ENCODE measurements at regions not wholly inside any gene's neighbourhood (a gene's known extent, or its start where the extent isn't known, plus 50 kb on each side); places are given as distances from the start of the nearest gene placed in this dataset.
A peak's percentile ranks its signal among the peaks of the same experiment; 100 is the strongest.

GRCh38 chr16:85199880-85200279 is 87.6 kb upstream of the CIBAR2 start:
- H3K14ac ChIP-seq (ENCODE audit: insufficient read depth, low read length): no peak overlapping the region
- Mint-ChIP-seq H3K9me3 (peaks cover 7 to 9% of the 10 kb centered on the region in 2 experiments; a peak in 3 of 5 replicates), H3K27ac (peak overlapping the region in 1 of 3 experiments; percentile 53; a peak in 2 of 7 replicates)

More at GRCh38 chr16:85199880-85200279, 87.6 kb upstream of the CIBAR2 start:
- no peak overlapping the region for H4K8ac ChIP-seq (replicated peaks; ENCODE audit: insufficient read length, low read depth, low read length)
- H3K27me3 ChIP-seq (ENCODE audit: insufficient read depth, low read length): no peaks in the 10 kb centered on the region
- H3K23me2 ChIP-seq (ENCODE audit: insufficient read length, low read depth, low read length, poor library complexity, severe bottlenecking): no peaks in the 10 kb centered on the region
- Mint-ChIP-seq H3K36me3 (ENCODE audit: insufficient read depth in 1 of 3, low read depth in 3 of 3) (peaks cover 0 to 12% (median 8%) of the 10 kb centered on the region in 3 experiments; a peak in 3 of 7 replicates), H3K4me1 (peaks cover 12 to 27% of the 10 kb centered on the region in 2 experiments), H3K27me3 (ENCODE audit: low read depth) (no peaks in the 10 kb centered on the region), H3K4me3 (no peak overlapping the region)
- H3K79me2 ChIP-seq (ENCODE audit: insufficient read depth, low read length): no peaks in the 10 kb centered on the region
- H4K91ac ChIP-seq (ENCODE audit: insufficient read length, low read depth, low read length): no peak overlapping the region
- H4K5ac ChIP-seq (ENCODE audit: insufficient read length, low read depth, low read length): no peak overlapping the region
- H2BK12ac ChIP-seq (ENCODE audit: insufficient read length, low read depth, low read length): no peak overlapping the region
- H3K27ac ChIP-seq (ENCODE audit: insufficient read length, low read depth, low read length): no peak overlapping the region
- H2AFZ ChIP-seq (ENCODE audit: low read length): no peak overlapping the region
- DNase-seq: no peak
- H3K4me1 ChIP-seq (ENCODE audit: insufficient read depth, low read length): no peaks in the 10 kb centered on the region
- H2BK120ac ChIP-seq (ENCODE audit: low read depth, low read length, poor library complexity, severe bottlenecking): no peak overlapping the region
- H3K18ac ChIP-seq (ENCODE audit: insufficient read length, low read depth, low read length): no peak overlapping the region
- H3K4me2 ChIP-seq (ENCODE audit: insufficient read depth, insufficient read length, low read length): no peak overlapping the region
- no peak overlapping the region for H3K56ac ChIP-seq (ENCODE audit: insufficient read length, low read depth, low read length)
- H3K9me3 ChIP-seq (ENCODE audit: control insufficient read depth, low read depth, low read length): no peaks in the 10 kb centered on the region
- WGBS (ENCODE audit: extremely low coverage, insufficient read length, low lambda C conversion rate): no CpG with 5 or more reads among the region's 9 CpGs
- H2BK5ac ChIP-seq (ENCODE audit: insufficient read length, low read length): no peak overlapping the region
- H3K23ac ChIP-seq (ENCODE audit: insufficient read length, low read depth, low read length): no peak overlapping the region
- H2BK15ac ChIP-seq (ENCODE audit: low read depth, low read length): no peak overlapping the region
- TF ChIP-seq CTCF (conservative IDR thresholded peaks at IDR 0.05): no peak
- no peak overlapping the region for H3K4ac ChIP-seq (ENCODE audit: low read depth, low read length)
- no peak overlapping the region for H3K9ac ChIP-seq (ENCODE audit: extremely low read depth, insufficient read length, low read length)
- no peaks in the 10 kb centered on the region for H4K20me1 ChIP-seq (ENCODE audit: control insufficient read depth, insufficient read depth, insufficient read length)
- H3T11ph ChIP-seq (ENCODE audit: low read length): no peak overlapping the region
- no peaks in the 10 kb centered on the region for H3K79me1 ChIP-seq (ENCODE audit: insufficient read depth, low read depth, low read length, poor library complexity, severe bottlenecking)
- H2AK5ac ChIP-seq (ENCODE audit: insufficient read length, low read length): no peak overlapping the region
- no peak overlapping the region for H2BK20ac ChIP-seq (ENCODE audit: low read depth, low read length, poor library complexity, severe bottlenecking)

All from H9 (cell line).